Esophagus squamous epithelium (tissue), 4 donors: ENCODE measurements at regions not wholly inside any gene's neighbourhood (a gene's known extent, or its start where the extent isn't known, plus 50 kb on each side); places are given as distances from the start of the nearest gene placed in this dataset.
"Not testable (repeated sequence)": the region's sequence is repeated elsewhere in the genome, so short reads cannot be mapped to it uniquely, and the experiment has no call there.

Source experiments
- CTCF ChIP-seq, 6 experiments: fragments of 450-650 bp in 4 of 6; fragments of 200-600 bp in 2 of 6; sonication (generic) in 2 of 6; IDR thresholded peaks; one replicate each; pipeline ENCODE4 v1.5.1; 2016 to 2019; ENCODE audit warnings: antibody characterized with exemption in 6 of 6, mild to moderate bottlenecking in 4 of 6, moderate library complexity in 4 of 6
- POLR2A ChIP-seq, 4 donors: fragments of 450-650 bp; IDR thresholded peaks; one replicate each; pipeline ENCODE4 v1.6.1; 2017; ENCODE audit warnings: antibody characterized with exemption in 4 of 4, mild to moderate bottlenecking in 4 of 4, moderate library complexity in 3 of 4

- not testable (repeated sequence) for TF ChIP-seq CTCF, POLR2A (IDR thresholded peaks at IDR 0.05)
Observed at GRCh38 chr14:94820932-94821331, 51.0 kb upstream of the GSC start.
